Mesenchymal stem cell (in vitro differentiated cells and primary cell): ENCODE measurements at regions not wholly inside any gene's neighbourhood (a gene's known extent, or its start where the extent isn't known, plus 50 kb on each side); places are given as distances from the start of the nearest gene placed in this dataset.

Experiments
- DNase-seq: peaks from one replicate; pipeline ENCODE4 v3.0.0-alpha.2; 2013
- H2AFZ ChIP-seq: one replicate; pipeline ENCODE4 v1.6.1; 2013; ENCODE audit warnings: low read depth, mild to moderate bottlenecking, control low read depth, inconsistent platforms, low read length, moderate library complexity
- H2AK5ac ChIP-seq: 2 replicates; pipeline ENCODE4 v1.6.1; 2013; ENCODE audit warnings: low read length, moderate library complexity, mild to moderate bottlenecking, inconsistent platforms; ENCODE audit not compliant: severe bottlenecking
- H2BK120ac ChIP-seq: one replicate; pipeline ENCODE4 v1.6.1; 2013; ENCODE audit warnings: low read depth, mild to moderate bottlenecking, inconsistent platforms, low read length, moderate library complexity
- H2BK12ac ChIP-seq, 2 experiments: one replicate each; pipeline ENCODE4 v1.6.1; 2013; ENCODE audit warnings: inconsistent platforms in 2 of 2, low read length in 2 of 2, mild to moderate bottlenecking in 2 of 2, moderate library complexity in 2 of 2, control low read depth in 1 of 2
- H2BK15ac ChIP-seq: one replicate; pipeline ENCODE4 v1.6.1; 2013; ENCODE audit warnings: mild to moderate bottlenecking, low read depth, inconsistent platforms; ENCODE audit not compliant: poor library complexity, severe bottlenecking
- H2BK5ac ChIP-seq: 2 replicates; pipeline ENCODE4 v1.6.1; 2013; ENCODE audit warnings: low read depth, mild to moderate bottlenecking, low read length, control low read depth, inconsistent platforms; ENCODE audit not compliant: poor library complexity, severe bottlenecking
- H3K14ac ChIP-seq, 2 experiments: one replicate each; pipeline ENCODE4 v1.6.1; 2013; ENCODE audit warnings: inconsistent platforms in 2 of 2, low read length in 2 of 2, control low read depth in 1 of 2, mild to moderate bottlenecking in 1 of 2, moderate library complexity in 1 of 2
- H3K18ac ChIP-seq, 2 experiments: one replicate each; pipeline ENCODE4 v1.6.1; 2013; ENCODE audit warnings: inconsistent platforms in 2 of 2, low read length in 2 of 2, control low read depth in 1 of 2, low read depth in 1 of 2, mild to moderate bottlenecking in 1 of 2
- H3K23ac ChIP-seq, 2 experiments: one replicate each; pipeline ENCODE4 v1.6.1; 2013; ENCODE audit warnings: inconsistent platforms in 2 of 2, low read length in 2 of 2, mild to moderate bottlenecking in 2 of 2, moderate library complexity in 2 of 2, control low read depth in 1 of 2
- H3K27ac ChIP-seq: 2 replicates; pipeline ENCODE4 v1.5.1; 2013; ENCODE audit warnings: mild to moderate bottlenecking, moderate library complexity, low read length, control low read depth, inconsistent platforms; ENCODE audit not compliant: poor library complexity, severe bottlenecking
- H3K27me3 ChIP-seq, 2 experiments: 2 replicates each; pipeline versions ENCODE4 v1.6.1 to v1.7.0; 2013; ENCODE audit warnings: low read length in 2 of 2, mild to moderate bottlenecking in 2 of 2, moderate library complexity in 2 of 2, control low read depth in 1 of 2, inconsistent platforms in 1 of 2; ENCODE audit not compliant: control insufficient read depth in 1 of 2, insufficient read depth in 1 of 2
- H3K36me3 ChIP-seq, 2 experiments: 2 replicates each; pipeline versions ENCODE4 v1.6.1 to v1.7.0; 2013; ENCODE audit warnings: low read length in 2 of 2, control low read depth in 1 of 2, inconsistent platforms in 1 of 2, low read depth in 1 of 2, mild to moderate bottlenecking in 1 of 2; ENCODE audit not compliant: insufficient read depth in 2 of 2, control insufficient read depth in 1 of 2
- H3K4ac ChIP-seq, 2 experiments: one replicate each; pipeline ENCODE4 v1.6.1; 2013; ENCODE audit warnings: inconsistent platforms in 2 of 2, low read length in 2 of 2, mild to moderate bottlenecking in 2 of 2, moderate library complexity in 2 of 2, control low read depth in 1 of 2, low read depth in 1 of 2
- H3K4me1 ChIP-seq: 2 replicates; pipeline ENCODE4 v1.6.1; 2013; ENCODE audit warnings: low read depth, low read length, control low read depth; ENCODE audit not compliant: control insufficient read depth, insufficient read depth
- H3K4me2 ChIP-seq: 2 replicates; pipeline ENCODE4 v1.6.1; 2013; ENCODE audit warnings: low read length, mild to moderate bottlenecking, inconsistent platforms; ENCODE audit not compliant: poor library complexity, severe bottlenecking
- H3K4me3 ChIP-seq, 2 experiments: 2 replicates each; pipeline versions ENCODE4 v1.5.1 to v1.7.0; 2013; ENCODE audit warnings: low read length in 2 of 2, mild to moderate bottlenecking in 2 of 2, control low read depth in 1 of 2, low read depth in 1 of 2; ENCODE audit not compliant: insufficient read depth in 1 of 2
- H3K79me1 ChIP-seq: replicated peaks from 2 replicates; pipeline ENCODE4 v1.6.1; 2013; ENCODE audit warnings: mild to moderate bottlenecking, control low read depth, low read length, inconsistent platforms; ENCODE audit not compliant: poor library complexity, severe bottlenecking
- H3K9ac ChIP-seq: 2 replicates; pipeline ENCODE4 v1.7.0; 2013; ENCODE audit warnings: mild to moderate bottlenecking, low read length, moderate library complexity
- H3K9me3 ChIP-seq: 2 replicates; pipeline ENCODE4 v1.7.0; 2013; ENCODE audit warnings: mild to moderate bottlenecking, low read length; ENCODE audit not compliant: control insufficient read depth
- H4K8ac ChIP-seq: one replicate; pipeline ENCODE4 v1.6.1; 2013; ENCODE audit warnings: inconsistent platforms, mild to moderate bottlenecking, low read length, moderate library complexity
- H4K91ac ChIP-seq: one replicate; pipeline ENCODE4 v1.6.1; 2013; ENCODE audit warnings: mild to moderate bottlenecking, low read length, inconsistent platforms
- WGBS: methylation state at CpG from one replicate; pipeline ENCODE4 v1.1.7; 2013; ENCODE audit warnings: mixed read lengths; 5-methylcytosine and 5-hydroxymethylcytosine counted together

- no peaks in the 10 kb centered on the region for H3K9me3 ChIP-seq
- H3K79me1 ChIP-seq: no peaks in the 10 kb centered on the region
- H4K8ac ChIP-seq: no peak overlapping the region
- no peak overlapping the region for H2BK15ac ChIP-seq
- H2AFZ ChIP-seq: no peak overlapping the region
- H2BK12ac ChIP-seq: no peak overlapping the region
- no peak for DNase-seq
- no peaks in the 10 kb centered on the region for H3K27me3 ChIP-seq
- H2BK5ac ChIP-seq: no peak overlapping the region
- H4K91ac ChIP-seq: no peak overlapping the region
- H3K4me1 ChIP-seq: no peaks in the 10 kb centered on the region
- H3K14ac ChIP-seq: no peak overlapping the region
- H3K4me2 ChIP-seq: no peak overlapping the region
- H3K4me3 ChIP-seq: no peak overlapping the region
- no peak overlapping the region for H2BK120ac ChIP-seq
- H2AK5ac ChIP-seq: no peak overlapping the region
- H3K36me3 ChIP-seq: no peaks in the 10 kb centered on the region
- no peak overlapping the region for H3K9ac ChIP-seq
- H3K4ac ChIP-seq: no peak overlapping the region
- H3K23ac ChIP-seq: no peak overlapping the region
- 91% methylated on average over 2 of the region's 2 CpGs for WGBS
- no peak overlapping the region for H3K27ac ChIP-seq
- H3K18ac ChIP-seq: no peak overlapping the region
Observed at GRCh38 chr2:167489325-167489724, 601.0 kb downstream of the XIRP2 start.

- no peaks in the 10 kb centered on the region for H3K9me3 ChIP-seq
- no peak overlapping the region for H3K14ac ChIP-seq
- H2BK12ac ChIP-seq: no peak overlapping the region
- no peak overlapping the region for H3K9ac ChIP-seq
- H3K23ac ChIP-seq: no peak overlapping the region
- no peaks in the 10 kb centered on the region for H3K4me1 ChIP-seq
- H3K36me3 ChIP-seq: no peaks in the 10 kb centered on the region
- H3K18ac ChIP-seq: no peak overlapping the region
- no peak overlapping the region for H2BK120ac ChIP-seq
- H2BK15ac ChIP-seq: no peak overlapping the region
- H4K91ac ChIP-seq: no peak overlapping the region
- no peak overlapping the region for H3K4me3 ChIP-seq
- no peak overlapping the region for H4K8ac ChIP-seq
- no peak overlapping the region for H2BK5ac ChIP-seq
- H2AK5ac ChIP-seq: no peak overlapping the region
- H3K79me1 ChIP-seq: no peaks in the 10 kb centered on the region
- H3K4ac ChIP-seq: no peak overlapping the region
- no peaks in the 10 kb centered on the region for H3K27me3 ChIP-seq
- H3K4me2 ChIP-seq: no peak overlapping the region
- H3K27ac ChIP-seq: no peak overlapping the region
- H2AFZ ChIP-seq: no peak overlapping the region
- 96% methylated on average over 3 of the region's 3 CpGs for WGBS
- no peak for DNase-seq
Observed at GRCh38 chr2:167487728-167488127, 599.4 kb downstream of the XIRP2 start.

GRCh38 chr2:167484875-167485274, 596.6 kb downstream of the XIRP2 start:
- H2AFZ ChIP-seq: no peak overlapping the region
- WGBS: 71% methylated on average over 1 of the region's 1 CpG

GRCh38 chr2:167480986-167481309, 592.7 kb downstream of the XIRP2 start:
- H3K18ac ChIP-seq: no peak overlapping the region
- no peak overlapping the region for H3K9ac ChIP-seq
- no peaks in the 10 kb centered on the region for H3K27me3 ChIP-seq
- no peak overlapping the region for H2BK5ac ChIP-seq
- no peak overlapping the region for H3K27ac ChIP-seq
- H3K36me3 ChIP-seq: no peaks in the 10 kb centered on the region
- DNase-seq: peak; percentile 9
- no peak overlapping the region for H2BK120ac ChIP-seq
- H2AK5ac ChIP-seq: no peak overlapping the region
- H3K4ac ChIP-seq: no peak overlapping the region
- no peak overlapping the region for H2AFZ ChIP-seq
- no peaks in the 10 kb centered on the region for H3K79me1 ChIP-seq
- H3K4me3 ChIP-seq: no peak overlapping the region
- peaks cover 2% of the 10 kb centered on the region for H3K4me1 ChIP-seq
- WGBS: 63% methylated on average over 1 of the region's 2 CpGs
- no peaks in the 10 kb centered on the region for H3K9me3 ChIP-seq
- no peak overlapping the region for H2BK15ac ChIP-seq
- H3K14ac ChIP-seq: no peak overlapping the region
- H4K91ac ChIP-seq: no peak overlapping the region
- no peak overlapping the region for H2BK12ac ChIP-seq
- H3K4me2 ChIP-seq: no peak overlapping the region
- no peak overlapping the region for H4K8ac ChIP-seq
- H3K23ac ChIP-seq: no peak overlapping the region

More at GRCh38 chr2:167484875-167485274, 596.6 kb downstream of the XIRP2 start:
- H3K79me1 ChIP-seq: no peaks in the 10 kb centered on the region
- H2BK15ac ChIP-seq: no peak overlapping the region
- DNase-seq: peak; percentile 28
- no peak overlapping the region for H3K4me2 ChIP-seq
- no peak overlapping the region for H3K23ac ChIP-seq
- H3K27me3 ChIP-seq: no peaks in the 10 kb centered on the region
- no peak overlapping the region for H3K9ac ChIP-seq
- no peak overlapping the region for H2BK12ac ChIP-seq
- H2BK120ac ChIP-seq: no peak overlapping the region
- no peak overlapping the region for H4K91ac ChIP-seq
- no peak overlapping the region for H2AK5ac ChIP-seq
- no peak overlapping the region for H2BK5ac ChIP-seq
- no peak overlapping the region for H3K27ac ChIP-seq
- no peaks in the 10 kb centered on the region for H3K9me3 ChIP-seq
- H3K36me3 ChIP-seq: no peaks in the 10 kb centered on the region
- no peak overlapping the region for H3K18ac ChIP-seq
- H3K14ac ChIP-seq: no peak overlapping the region
- H3K4me1 ChIP-seq: peaks cover 2% of the 10 kb centered on the region
- H3K4me3 ChIP-seq: no peak overlapping the region
- H4K8ac ChIP-seq: no peak overlapping the region
- no peak overlapping the region for H3K4ac ChIP-seq
